K562 (cell line): ENCODE measurements at regions not wholly inside any gene's neighbourhood (a gene's known extent, or its start where the extent isn't known, plus 50 kb on each side); places are given as distances from the start of the nearest gene placed in this dataset.

Source experiments
- DPF2 ChIP-seq: fragments of 450-650 bp; IDR thresholded peaks from 2 replicates; pipeline ENCODE4 v1.6.1; 2016
- EP300 ChIP-seq: IDR thresholded peaks from 2 replicates; pipeline ENCODE4 v1.6.1; 2012; ENCODE audit warnings: low read length, improper control_type of control experiment
- HEY1 ChIP-seq: fragments of 250-450 bp; sonication (Bioruptor Pico); IDR thresholded peaks from 2 replicates; pipeline ENCODE4 v1.5.0; 2020; ENCODE audit warnings: mild to moderate bottlenecking, moderate library complexity, borderline replicate concordance
- KLF16 ChIP-seq: IDR thresholded peaks from 2 replicates; pipeline ENCODE4 v1.6.1; 2016; ENCODE audit warnings: antibody characterized with exemption
- MEF2D ChIP-seq: conservative IDR thresholded peaks from 2 replicates; pipeline ENCODE4 v1.6.1; 2016; ENCODE audit warnings: low read depth, missing genetic modification characterization, missing compliant biosample characterization
- MEIS2 ChIP-seq: fragments of 450-650 bp; IDR thresholded peaks from 2 replicates; pipeline ENCODE4 v1.6.1; 2014; ENCODE audit warnings: mild to moderate bottlenecking; ENCODE audit not compliant: partially characterized antibody
- NCOR1 ChIP-seq: fragments of 450-650 bp; IDR thresholded peaks from 2 replicates; pipeline ENCODE4 v1.6.1; 2016; ENCODE audit warnings: mild to moderate bottlenecking, moderate library complexity
- PHB2 ChIP-seq: fragments of 450-650 bp; IDR thresholded peaks from 2 replicates; pipeline ENCODE4 v1.6.1; 2017; ENCODE audit warnings: low read depth
- PML ChIP-seq: IDR thresholded peaks from 2 replicates; pipeline ENCODE4 v1.6.1; 2012; ENCODE audit warnings: low read length, inconsistent platforms
- TCF3 ChIP-seq: sonication (generic); formaldehyde crosslinking; IDR thresholded peaks from 2 replicates; pipeline ENCODE4 v1.4.0; 2020; ENCODE audit warnings: mild to moderate bottlenecking, missing genetic modification reagents
- TEAD1 ChIP-seq, 2 experiments: fragments of 450-650 bp in 1 of 2; sonication (generic) in 1 of 2; formaldehyde crosslinking; IDR thresholded peaks; 2 replicates each; pipeline versions ENCODE4 v1.4.0 to v1.8.0; 2020 to 2022; ENCODE audit warnings: mild to moderate bottlenecking in 2 of 2, missing genetic modification reagents in 1 of 2
- ZNF232 ChIP-seq: sonication (generic); formaldehyde crosslinking; IDR thresholded peaks from 2 replicates; pipeline ENCODE4 v1.8.0; 2022; ENCODE audit warnings: mild to moderate bottlenecking, missing genetic modification reagents
- ZNF431 ChIP-seq: sonication (generic); formaldehyde crosslinking; IDR thresholded peaks from 2 replicates; pipeline ENCODE4 v1.8.0; 2022; ENCODE audit warnings: mild to moderate bottlenecking, missing genetic modification reagents
- TF ChIP-seq, protein P1 (sequence below): fragments of 200-800 bp; sonication (Bioruptor generic); IDR thresholded peaks from 2 replicates; pipeline ENCODE4 v1.6.1; 2017; ENCODE audit warnings: missing genetic modification characterization, missing compliant biosample characterization
- TF ChIP-seq, protein P2 (sequence below): fragments of 450-650 bp; IDR thresholded peaks from 2 replicates; pipeline ENCODE4 v1.6.1; 2016

GRCh38 chr4:118574251-118574913, 110.8 kb upstream of the METTL14 start (continued):
- TF ChIP-seq MEIS2 (peak; percentile 25), HEY1 (CRISPR knock-in tag) (0 out of 2 replicates have a peak, but pooled peaks have one; percentile 59), MEF2D (tag) (0 out of 2 replicates have a peak, but pooled peaks have one; percentile 17), ZNF232 (peak; percentile 83; the same call in 1 of the 2 replicates), ZNF431 (CRISPR knock-in tag) (peak; percentile 86), TCF3 (CRISPR knock-in tag) (peak; percentile 73), EP300 (peak; percentile 55; the same call in 1 of the 2 replicates), TEAD1 (CRISPR knock-in tag; IDR thresholded peaks at IDR 0.05) (peak; percentile 45 to 88; a peak in 3 of 4 replicates), DPF2 (peak; percentile 55; the same call in 1 of the 2 replicates), KLF16 (peak; percentile 86), PHB2 (0 out of 2 replicates have a peak, but pooled peaks have one; percentile 31), NCOR1 (peak; percentile 80), PML (peak; percentile 59; the same call in 1 of the 2 replicates)
- TF ChIP-seq, protein P1, sequence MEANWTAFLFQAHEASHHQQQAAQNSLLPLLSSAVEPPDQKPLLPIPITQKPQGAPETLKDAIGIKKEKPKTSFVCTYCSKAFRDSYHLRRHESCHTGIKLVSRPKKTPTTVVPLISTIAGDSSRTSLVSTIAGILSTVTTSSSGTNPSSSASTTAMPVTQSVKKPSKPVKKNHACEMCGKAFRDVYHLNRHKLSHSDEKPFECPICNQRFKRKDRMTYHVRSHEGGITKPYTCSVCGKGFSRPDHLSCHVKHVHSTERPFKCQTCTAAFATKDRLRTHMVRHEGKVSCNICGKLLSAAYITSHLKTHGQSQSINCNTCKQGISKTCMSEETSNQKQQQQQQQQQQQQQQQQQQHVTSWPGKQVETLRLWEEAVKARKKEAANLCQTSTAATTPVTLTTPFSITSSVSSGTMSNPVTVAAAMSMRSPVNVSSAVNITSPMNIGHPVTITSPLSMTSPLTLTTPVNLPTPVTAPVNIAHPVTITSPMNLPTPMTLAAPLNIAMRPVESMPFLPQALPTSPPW (CRISPR knock-in tag) = peak; percentile 47; the same call in 1 of the 2 replicates
- TF ChIP-seq, protein P2, sequence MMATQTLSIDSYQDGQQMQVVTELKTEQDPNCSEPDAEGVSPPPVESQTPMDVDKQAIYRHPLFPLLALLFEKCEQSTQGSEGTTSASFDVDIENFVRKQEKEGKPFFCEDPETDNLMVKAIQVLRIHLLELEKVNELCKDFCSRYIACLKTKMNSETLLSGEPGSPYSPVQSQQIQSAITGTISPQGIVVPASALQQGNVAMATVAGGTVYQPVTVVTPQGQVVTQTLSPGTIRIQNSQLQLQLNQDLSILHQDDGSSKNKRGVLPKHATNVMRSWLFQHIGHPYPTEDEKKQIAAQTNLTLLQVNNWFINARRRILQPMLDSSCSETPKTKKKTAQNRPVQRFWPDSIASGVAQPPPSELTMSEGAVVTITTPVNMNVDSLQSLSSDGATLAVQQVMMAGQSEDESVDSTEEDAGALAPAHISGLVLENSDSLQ = peak; percentile 25; the same call in 1 of the 2 replicates
- TF ChIP-seq, all 486 proteins: peak for 36; not testable (repeated sequence) for 450
